MM.1S (cell line): ENCODE measurements at regions not wholly inside any gene's neighbourhood (a gene's known extent, or its start where the extent isn't known, plus 50 kb on each side); places are given as distances from the start of the nearest gene placed in this dataset.

ENCODE experiments used
- DNase-seq: peaks from one replicate; pipeline ENCODE4 v3.0.0-alpha.2; 2015
- H2AFZ ChIP-seq: fragments of 300-600 bp; sonication (generic); 2 replicates; pipeline ENCODE4 v1.6.0; 2016; ENCODE audit warnings: antibody characterized with exemption, low read length
- H3F3A ChIP-seq: fragments of 300-600 bp; sonication (generic); 2 replicates; pipeline ENCODE4 v1.6.1; 2016; ENCODE audit warnings: mild to moderate bottlenecking, antibody characterized with exemption, low read length, moderate library complexity, mixed read lengths; ENCODE audit not compliant: insufficient read depth
- H3K27ac ChIP-seq: fragments of 300-600 bp; sonication (generic); 2 replicates; pipeline ENCODE4 v1.5.1; 2016; ENCODE audit warnings: mild to moderate bottlenecking, low read length
- H3K27me3 ChIP-seq: fragments of 300-600 bp; sonication (generic); replicated peaks from 2 replicates; pipeline ENCODE4 v1.6.0; 2016; ENCODE audit warnings: low read length; ENCODE audit not compliant: insufficient read depth
- H3K36me3 ChIP-seq: fragments of 300-600 bp; sonication (generic); replicated peaks from 2 replicates; pipeline ENCODE4 v1.6.1; 2016; ENCODE audit warnings: mild to moderate bottlenecking, low read length, mixed read lengths; ENCODE audit not compliant: insufficient read depth
- H3K4me1 ChIP-seq: fragments of 300-600 bp; sonication (generic); 2 replicates; pipeline ENCODE4 v1.6.1; 2016; ENCODE audit warnings: low read length, mixed read lengths
- H3K4me2 ChIP-seq: fragments of 300-600 bp; sonication (generic); 2 replicates; pipeline ENCODE4 v1.6.0; 2016; ENCODE audit warnings: low read depth, low read length
- H3K4me3 ChIP-seq: fragments of 300-600 bp; sonication (generic); 2 replicates; pipeline ENCODE4 v1.5.1; 2016; ENCODE audit warnings: low read length, mixed read lengths
- H3K79me2 ChIP-seq: fragments of 300-600 bp; sonication (generic); 2 replicates; pipeline ENCODE4 v1.6.1; 2016; ENCODE audit warnings: mixed run types, low read length, mixed read lengths
- H3K9ac ChIP-seq: fragments of 300-600 bp; sonication (generic); 2 replicates; pipeline ENCODE4 v1.6.1; 2016; ENCODE audit warnings: low read length, mixed read lengths
- H3K9me2 ChIP-seq: fragments of 300-600 bp; sonication (generic); replicated peaks from 2 replicates; pipeline ENCODE4 v1.6.1; 2016; ENCODE audit warnings: mild to moderate bottlenecking, low read length, mixed read lengths; ENCODE audit not compliant: insufficient read depth
- H3K9me3 ChIP-seq: fragments of 300-600 bp; sonication (generic); replicated peaks from 2 replicates; pipeline ENCODE4 v1.6.1; 2016; ENCODE audit warnings: mild to moderate bottlenecking, low read length, mixed read lengths; ENCODE audit not compliant: insufficient read depth
- H4K20me1 ChIP-seq: fragments of 300-600 bp; sonication (generic); 2 replicates; pipeline ENCODE4 v1.6.1; 2016; ENCODE audit warnings: mild to moderate bottlenecking, low read length, moderate library complexity, mixed read lengths; ENCODE audit not compliant: insufficient read depth
- EZH2 ChIP-seq: fragments of 300-600 bp; sonication (generic); optimal IDR thresholded peaks from 2 replicates; pipeline ENCODE3; 2017; ENCODE audit warnings: low read depth, mild to moderate bottlenecking, antibody characterized with exemption, low read length, mixed read lengths
- EZH2phosphoT487 ChIP-seq: fragments of 300-600 bp; sonication (generic); IDR thresholded peaks from 2 replicates; pipeline ENCODE4 v1.6.1; 2018; ENCODE audit warnings: antibody characterized with exemption, low read length
- TF ChIP-seq, protein P1 (sequence below): fragments of 300-600 bp; sonication (generic); IDR thresholded peaks from 2 replicates; pipeline ENCODE4 v1.5.1; 2016; ENCODE audit warnings: antibody characterized with exemption, low read length, mixed read lengths

- Histone ChIP-seq H3K27me3 (no peaks in the 10 kb centered on the region), H2AFZ (no peak overlapping the region), H3F3A (no peaks in the 10 kb centered on the region), H4K20me1 (no peaks in the 10 kb centered on the region), H3K4me3 (no peak overlapping the region), H3K9me3 (no peaks in the 10 kb centered on the region), H3K27ac (no peak overlapping the region), H3K79me2 (no peaks in the 10 kb centered on the region), H3K9me2 (no peaks in the 10 kb centered on the region), H3K4me2 (no peak overlapping the region), H3K36me3 (no peaks in the 10 kb centered on the region), H3K9ac (no peak overlapping the region), H3K4me1 (no peaks in the 10 kb centered on the region)
- no peak for DNase-seq
- TF ChIP-seq EZH2 = no peak
- no peak for TF ChIP-seq EZH2phosphoT487
- TF ChIP-seq, protein P1, sequence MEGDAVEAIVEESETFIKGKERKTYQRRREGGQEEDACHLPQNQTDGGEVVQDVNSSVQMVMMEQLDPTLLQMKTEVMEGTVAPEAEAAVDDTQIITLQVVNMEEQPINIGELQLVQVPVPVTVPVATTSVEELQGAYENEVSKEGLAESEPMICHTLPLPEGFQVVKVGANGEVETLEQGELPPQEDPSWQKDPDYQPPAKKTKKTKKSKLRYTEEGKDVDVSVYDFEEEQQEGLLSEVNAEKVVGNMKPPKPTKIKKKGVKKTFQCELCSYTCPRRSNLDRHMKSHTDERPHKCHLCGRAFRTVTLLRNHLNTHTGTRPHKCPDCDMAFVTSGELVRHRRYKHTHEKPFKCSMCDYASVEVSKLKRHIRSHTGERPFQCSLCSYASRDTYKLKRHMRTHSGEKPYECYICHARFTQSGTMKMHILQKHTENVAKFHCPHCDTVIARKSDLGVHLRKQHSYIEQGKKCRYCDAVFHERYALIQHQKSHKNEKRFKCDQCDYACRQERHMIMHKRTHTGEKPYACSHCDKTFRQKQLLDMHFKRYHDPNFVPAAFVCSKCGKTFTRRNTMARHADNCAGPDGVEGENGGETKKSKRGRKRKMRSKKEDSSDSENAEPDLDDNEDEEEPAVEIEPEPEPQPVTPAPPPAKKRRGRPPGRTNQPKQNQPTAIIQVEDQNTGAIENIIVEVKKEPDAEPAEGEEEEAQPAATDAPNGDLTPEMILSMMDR = no peak
Measured at GRCh38 chr9:75372499-75373268, 284.4 kb downstream of the OSTF1 start.

- Histone ChIP-seq H4K20me1 (no peaks in the 10 kb centered on the region), H3K79me2 (no peaks in the 10 kb centered on the region), H3K9ac (no peak overlapping the region), H3K4me2 (no peak overlapping the region), H3K27ac (no peak overlapping the region), H3K27me3 (no peaks in the 10 kb centered on the region), H3K9me3 (no peaks in the 10 kb centered on the region), H3K9me2 (no peaks in the 10 kb centered on the region), H3K4me1 (no peaks in the 10 kb centered on the region), H3K4me3 (no peak overlapping the region), H3F3A (no peaks in the 10 kb centered on the region), H2AFZ (no peak overlapping the region), H3K36me3 (no peaks in the 10 kb centered on the region)
- TF ChIP-seq, protein P1 = no peak
- TF ChIP-seq EZH2phosphoT487 = no peak
- no peak for TF ChIP-seq EZH2
- no peak for DNase-seq
Measured at GRCh38 chr9:75376680-75377254, 288.5 kb downstream of the OSTF1 start.

DNA sequence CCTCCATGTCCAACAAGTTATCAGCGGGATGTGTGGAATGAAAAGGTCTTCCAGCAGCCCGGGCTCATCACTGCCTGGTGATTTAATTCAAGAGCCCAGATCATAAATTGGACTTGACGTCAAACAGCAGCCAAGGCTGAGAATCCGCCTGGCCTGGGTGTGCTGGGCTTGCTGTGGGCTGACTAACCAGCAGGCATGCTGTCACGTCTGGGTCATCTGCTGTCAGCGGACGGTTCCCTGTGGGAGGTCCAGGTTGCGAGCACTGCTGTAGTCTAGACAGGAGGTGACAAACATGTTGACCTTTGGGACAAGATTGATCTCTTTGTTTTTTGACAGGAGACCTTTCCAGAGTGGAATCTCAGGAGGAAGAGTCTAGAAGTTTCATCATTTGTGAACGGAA is 289.7 kb downstream of the OSTF1 start:
- Histone ChIP-seq H3K27me3 (no peaks in the 10 kb centered on the region), H4K20me1 (no peaks in the 10 kb centered on the region), H3K9me3 (no peaks in the 10 kb centered on the region), H3K79me2 (no peaks in the 10 kb centered on the region), H3K36me3 (no peaks in the 10 kb centered on the region), H3K4me1 (no peaks in the 10 kb centered on the region), H3K4me2 (no peak overlapping the region), H3K9me2 (no peaks in the 10 kb centered on the region), H3F3A (no peaks in the 10 kb centered on the region), H3K9ac (no peak overlapping the region), H3K4me3 (no peak overlapping the region), H3K27ac (no peak overlapping the region), H2AFZ (no peak overlapping the region)
- DNase-seq = no peak
- TF ChIP-seq, protein P1 = no peak
- no peak for TF ChIP-seq EZH2phosphoT487
- TF ChIP-seq EZH2 = no peak
